GM21423 (cell line): ENCODE measurements at regions not wholly inside any gene's neighbourhood (a gene's known extent, or its start where the extent isn't known, plus 50 kb on each side); places are given as distances from the start of the nearest gene placed in this dataset.

ENCODE experiments used
- ATAC-seq: cut with Tn5 transposase; IDR thresholded peaks from one replicate; pipeline ENCODE4 v1.9.1; 2021; ENCODE audit warnings: mild to moderate bottlenecking, moderate library complexity; ENCODE audit not compliant: unreplicated experiment

GRCh38 chr4:146998157-146998556 is 52.5 kb upstream of the TTC29 start:
- no peak for ATAC-seq

- ATAC-seq = no peak
Measured at GRCh38 chr4:147003956-147004809, 58.5 kb upstream of the TTC29 start.

- no peak for ATAC-seq
Measured at GRCh38 chr4:147006229-147006628, 60.6 kb upstream of the TTC29 start.

GRCh38 chr4:147009875-147010274 is 64.2 kb upstream of the TTC29 start:
- no peak for ATAC-seq

- no peak for ATAC-seq
Measured at GRCh38 chr4:147011411-147011810, 65.7 kb upstream of the TTC29 start.

GRCh38 chr4:147012059-147012707 is 66.5 kb upstream of the TTC29 start:
- ATAC-seq = no peak

GRCh38 chr4:147014946-147015345 is 69.3 kb upstream of the TTC29 start:
- no peak for ATAC-seq

- no peak for ATAC-seq
Measured at GRCh38 chr4:147015491-147015890, 69.8 kb upstream of the TTC29 start.

- no peak for ATAC-seq
Measured at GRCh38 chr4:147017081-147017480, 71.4 kb upstream of the TTC29 start.

GRCh38 chr4:147019091-147019490 is 73.4 kb upstream of the TTC29 start:
- ATAC-seq = peak; percentile 76

GRCh38 chr4:147020456-147020855 is 74.8 kb upstream of the TTC29 start:
- no peak for ATAC-seq

GRCh38 chr4:147025042-147025441 is 79.4 kb upstream of the TTC29 start:
- ATAC-seq = no peak

- ATAC-seq = no peak
Measured at GRCh38 chr4:147029296-147029695, 83.6 kb upstream of the TTC29 start.

GRCh38 chr4:147034372-147034771 is 88.7 kb upstream of the TTC29 start:
- ATAC-seq = no peak

- no peak for ATAC-seq
Measured at GRCh38 chr4:147037069-147037468, 91.4 kb upstream of the TTC29 start.

GRCh38 chr4:147039976-147040575 is 94.4 kb upstream of the TTC29 start:
- ATAC-seq = no peak

GRCh38 chr4:147040874-147041273 is 95.2 kb upstream of the TTC29 start:
- no peak for ATAC-seq

GRCh38 chr4:147041376-147041775 is 95.7 kb upstream of the TTC29 start:
- no peak for ATAC-seq

- no peak for ATAC-seq
Measured at GRCh38 chr4:147042046-147042445, 96.4 kb upstream of the TTC29 start.

GRCh38 chr4:147044241-147044640 is 98.6 kb upstream of the TTC29 start:
- ATAC-seq = no peak

GRCh38 chr4:147049946-147050345 is 104.3 kb upstream of the TTC29 start:
- no peak for ATAC-seq

- no peak for ATAC-seq
Measured at GRCh38 chr4:147050356-147050765, 104.7 kb upstream of the TTC29 start.
